DOHH2 (cell line): ENCODE measurements at regions not wholly inside any gene's neighbourhood (a gene's known extent, or its start where the extent isn't known, plus 50 kb on each side); places are given as distances from the start of the nearest gene placed in this dataset.

Source experiments
- H3F3A ChIP-seq: fragments of 200-600 bp; sonication (generic), shearing (Covaris generic); 2 replicates; pipeline ENCODE4 v1.6.0; 2016; ENCODE audit warnings: antibody characterized with exemption, mild to moderate bottlenecking; ENCODE audit not compliant: control insufficient read depth, insufficient read depth
- H3K27ac ChIP-seq: fragments of 200-600 bp; sonication (generic); 2 replicates; pipeline ENCODE4 v1.5.1; 2014; ENCODE audit warnings: low read depth, mild to moderate bottlenecking, low read length, moderate library complexity
- H3K27me3 ChIP-seq: fragments of 200-600 bp; sonication (generic); 2 replicates; pipeline ENCODE4 v1.6.1; 2014; ENCODE audit warnings: mild to moderate bottlenecking, low read length, mixed read lengths; ENCODE audit not compliant: control insufficient read depth
- H3K36me3 ChIP-seq: fragments of 200-600 bp; sonication (generic); 2 replicates; pipeline ENCODE4 v1.6.1; 2014; ENCODE audit warnings: mild to moderate bottlenecking, low read length, moderate library complexity, mixed read lengths; ENCODE audit not compliant: control insufficient read depth
- H3K4me1 ChIP-seq: fragments of 200-600 bp; sonication (generic); 2 replicates; pipeline ENCODE4 v1.6.1; 2014; ENCODE audit warnings: mild to moderate bottlenecking, low read length, mixed read lengths; ENCODE audit not compliant: control insufficient read depth
- H3K4me2 ChIP-seq: fragments of 200-600 bp; sonication (generic); 2 replicates; pipeline ENCODE4 v1.6.0; 2014; ENCODE audit warnings: mild to moderate bottlenecking, low read length, moderate library complexity
- H3K4me3 ChIP-seq: fragments of 200-600 bp; sonication (generic); 2 replicates; pipeline ENCODE4 v1.5.1; 2014; ENCODE audit warnings: mild to moderate bottlenecking, low read length, mixed read lengths
- H3K79me2 ChIP-seq: fragments of 200-600 bp; sonication (generic); 2 replicates; pipeline ENCODE4 v1.6.1; 2014; ENCODE audit warnings: mild to moderate bottlenecking, low read length, mixed read lengths; ENCODE audit not compliant: control insufficient read depth
- H3K9me2 ChIP-seq: fragments of 200-600 bp; sonication (generic); replicated peaks from 2 replicates; pipeline ENCODE4 v1.6.1; 2014; ENCODE audit warnings: mild to moderate bottlenecking, low read length, mixed read lengths; ENCODE audit not compliant: control insufficient read depth
- H3K9me3 ChIP-seq: fragments of 200-600 bp; sonication (generic); 2 replicates; pipeline ENCODE4 v1.6.1; 2014; ENCODE audit warnings: antibody characterized with exemption, low read length, mixed read lengths; ENCODE audit not compliant: control insufficient read depth, insufficient read depth
- H4K20me1 ChIP-seq: fragments of 200-600 bp; sonication (generic); 2 replicates; pipeline ENCODE4 v1.6.0; 2014; ENCODE audit warnings: low read depth, mild to moderate bottlenecking, antibody characterized with exemption, low read length, moderate library complexity; ENCODE audit not compliant: control insufficient read depth, insufficient read depth
- EZH2phosphoT487 ChIP-seq: fragments of 200-600 bp; sonication (generic); IDR thresholded peaks from 2 replicates; pipeline ENCODE4 v1.6.1; 2017; ENCODE audit warnings: borderline replicate concordance, mild to moderate bottlenecking, antibody characterized with exemption, low read length, moderate library complexity, mixed read lengths
- TF ChIP-seq, protein P1 (sequence below): fragments of 200-600 bp; sonication (generic); IDR thresholded peaks from one replicate; pipeline ENCODE4 v1.5.1; 2014; ENCODE audit warnings: antibody characterized with exemption, mild to moderate bottlenecking, low read depth, low read length; ENCODE audit not compliant: poor library complexity, severe bottlenecking

- H3F3A ChIP-seq = no peaks in the 10 kb centered on the region
- H3K36me3 ChIP-seq = no peaks in the 10 kb centered on the region
- no peak for TF ChIP-seq EZH2phosphoT487
- TF ChIP-seq, protein P1, sequence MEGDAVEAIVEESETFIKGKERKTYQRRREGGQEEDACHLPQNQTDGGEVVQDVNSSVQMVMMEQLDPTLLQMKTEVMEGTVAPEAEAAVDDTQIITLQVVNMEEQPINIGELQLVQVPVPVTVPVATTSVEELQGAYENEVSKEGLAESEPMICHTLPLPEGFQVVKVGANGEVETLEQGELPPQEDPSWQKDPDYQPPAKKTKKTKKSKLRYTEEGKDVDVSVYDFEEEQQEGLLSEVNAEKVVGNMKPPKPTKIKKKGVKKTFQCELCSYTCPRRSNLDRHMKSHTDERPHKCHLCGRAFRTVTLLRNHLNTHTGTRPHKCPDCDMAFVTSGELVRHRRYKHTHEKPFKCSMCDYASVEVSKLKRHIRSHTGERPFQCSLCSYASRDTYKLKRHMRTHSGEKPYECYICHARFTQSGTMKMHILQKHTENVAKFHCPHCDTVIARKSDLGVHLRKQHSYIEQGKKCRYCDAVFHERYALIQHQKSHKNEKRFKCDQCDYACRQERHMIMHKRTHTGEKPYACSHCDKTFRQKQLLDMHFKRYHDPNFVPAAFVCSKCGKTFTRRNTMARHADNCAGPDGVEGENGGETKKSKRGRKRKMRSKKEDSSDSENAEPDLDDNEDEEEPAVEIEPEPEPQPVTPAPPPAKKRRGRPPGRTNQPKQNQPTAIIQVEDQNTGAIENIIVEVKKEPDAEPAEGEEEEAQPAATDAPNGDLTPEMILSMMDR = no peak
- H4K20me1 ChIP-seq = no peaks in the 10 kb centered on the region
- H3K27me3 ChIP-seq = no peaks in the 10 kb centered on the region
- no peak overlapping the region for H3K4me2 ChIP-seq
- no peak overlapping the region for H3K4me3 ChIP-seq
- H3K79me2 ChIP-seq = no peaks in the 10 kb centered on the region
- no peak overlapping the region for H3K27ac ChIP-seq
- H3K9me3 ChIP-seq = no peaks in the 10 kb centered on the region
- peaks cover 14% of the 10 kb centered on the region; the same call in 1 of the 2 replicates for H3K4me1 ChIP-seq
- H3K9me2 ChIP-seq = no peaks in the 10 kb centered on the region
These were observed 259.2 kb downstream of the ASXL3 start for GRCh38 chr18:33837191-33837590.

DNA sequence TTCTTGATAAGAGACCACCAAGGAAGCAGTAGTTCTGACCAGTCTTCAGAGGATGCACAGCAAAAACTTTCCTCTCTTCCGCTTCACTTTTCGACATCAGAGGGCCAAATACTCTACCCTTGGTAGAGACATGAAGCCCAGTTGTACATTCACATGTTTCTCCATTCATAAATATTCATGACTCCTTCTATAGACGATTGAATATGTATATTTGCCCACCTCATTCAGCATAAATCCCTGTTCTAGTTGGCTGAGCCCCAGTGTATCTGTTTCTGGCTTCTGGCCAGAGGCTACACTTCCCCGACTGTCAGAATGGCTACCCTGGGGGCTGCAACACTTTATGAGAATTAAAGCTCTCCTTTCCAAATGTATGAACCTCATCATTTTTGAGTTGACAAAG lies 258.5 kb downstream of the ASXL3 start:
- Histone ChIP-seq H3K9me2 (no peaks in the 10 kb centered on the region), H3K36me3 (no peaks in the 10 kb centered on the region), H3K9me3 (no peaks in the 10 kb centered on the region), H3K27me3 (no peaks in the 10 kb centered on the region), H3F3A (no peaks in the 10 kb centered on the region), H3K4me3 (no peak overlapping the region), H3K4me2 (no peak overlapping the region), H3K4me1 (peaks cover 14% of the 10 kb centered on the region; the same call in 1 of the 2 replicates), H3K79me2 (no peaks in the 10 kb centered on the region), H3K27ac (no peak overlapping the region), H4K20me1 (no peaks in the 10 kb centered on the region)
- TF ChIP-seq, protein P1 = no peak
- TF ChIP-seq EZH2phosphoT487 = no peak

- H3K4me2 ChIP-seq = no peak overlapping the region
- no peaks in the 10 kb centered on the region for H3K79me2 ChIP-seq
- H4K20me1 ChIP-seq = no peaks in the 10 kb centered on the region
- no peaks in the 10 kb centered on the region for H3K9me2 ChIP-seq
- H3K9me3 ChIP-seq = no peaks in the 10 kb centered on the region
- H3K4me1 ChIP-seq = peaks cover 11% of the 10 kb centered on the region; the same call in 1 of the 2 replicates
- no peak overlapping the region for H3K27ac ChIP-seq
- TF ChIP-seq, protein P1 = no peak
- no peak for TF ChIP-seq EZH2phosphoT487
- no peaks in the 10 kb centered on the region for H3K27me3 ChIP-seq
- H3K36me3 ChIP-seq = no peaks in the 10 kb centered on the region
- no peaks in the 10 kb centered on the region for H3F3A ChIP-seq
- no peak overlapping the region for H3K4me3 ChIP-seq
These were observed 257.4 kb downstream of the ASXL3 start for GRCh38 chr18:33835419-33835818.
